NCI-H69 (cell line): ENCODE measurements at regions not wholly inside any gene's neighbourhood (a gene's known extent, or its start where the extent isn't known, plus 50 kb on each side); places are given as distances from the start of the nearest gene placed in this dataset.
A peak's percentile ranks its signal among the peaks of the same experiment; 100 is the strongest.
"Not testable (repeated sequence)": the region's sequence is repeated elsewhere in the genome, so short reads cannot be mapped to it uniquely, and the experiment has no call there.

Experiments
- DNase-seq: peaks from one replicate; lab custom pipeline; 2025; lab: John Stamatoyannopoulos, UW

GRCh38 chr3:117005274-117005673, 295.7 kb downstream of the TUSC7 start:
- DNase-seq: no peak

DNA sequence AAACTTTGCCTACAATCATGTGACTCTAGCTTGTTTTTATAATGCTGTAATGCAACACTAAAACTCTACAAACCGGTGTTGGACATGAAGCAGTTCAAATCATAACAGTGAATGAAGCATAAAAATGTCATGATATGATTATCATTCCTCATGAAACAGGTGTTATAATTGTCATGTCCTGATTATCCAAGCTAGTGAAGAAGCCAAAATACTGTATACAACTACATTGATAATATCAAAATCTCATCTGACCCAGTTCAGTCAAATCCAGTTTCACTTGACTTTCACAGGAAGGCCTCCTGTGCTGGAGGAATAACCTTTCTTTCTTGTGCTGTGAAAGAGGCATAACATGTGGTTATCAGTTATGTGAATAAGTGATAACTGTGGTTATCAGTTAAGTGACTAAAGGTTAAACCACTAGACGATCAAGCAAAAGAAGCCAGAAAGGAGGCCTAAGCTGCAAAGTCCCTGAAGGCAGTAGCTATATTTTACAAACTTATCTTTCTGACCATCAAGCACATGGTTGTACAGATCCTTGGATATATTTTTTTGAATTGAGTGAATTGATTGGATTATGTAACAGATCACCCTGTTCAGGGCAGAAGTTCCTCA, 296.4 kb downstream of the TUSC7 start:
- no peak for DNase-seq

GRCh38 chr3:117010318-117010717, 300.7 kb downstream of the TUSC7 start:
- DNase-seq: no peak

DNA sequence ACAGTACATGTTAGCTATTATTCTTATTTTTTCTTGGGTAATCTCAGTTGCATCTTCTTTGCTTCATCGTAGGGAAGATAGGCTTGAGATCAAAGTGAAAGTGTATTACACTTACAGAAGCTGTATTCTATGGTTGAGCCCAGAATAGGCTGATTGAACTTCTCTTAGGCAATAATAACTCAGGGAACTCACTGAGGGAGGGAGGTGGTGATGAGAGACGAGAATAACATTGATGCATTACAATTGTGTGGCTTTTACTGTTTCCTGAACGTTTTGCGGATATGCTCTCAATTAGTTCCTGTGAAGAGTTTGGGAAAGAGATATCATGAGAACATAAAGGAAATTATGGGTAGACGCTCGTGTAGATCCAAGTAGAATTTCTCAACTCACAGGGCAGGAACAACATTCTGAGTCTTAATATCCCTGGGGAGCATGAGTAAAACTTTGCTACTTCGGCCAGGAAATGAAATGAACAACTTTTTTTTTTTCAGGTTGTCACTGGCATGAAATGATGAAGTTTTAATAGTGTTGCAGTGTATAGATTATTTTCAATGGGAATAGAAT, 302.2 kb downstream of the TUSC7 start:
- DNase-seq: no peak

DNA sequence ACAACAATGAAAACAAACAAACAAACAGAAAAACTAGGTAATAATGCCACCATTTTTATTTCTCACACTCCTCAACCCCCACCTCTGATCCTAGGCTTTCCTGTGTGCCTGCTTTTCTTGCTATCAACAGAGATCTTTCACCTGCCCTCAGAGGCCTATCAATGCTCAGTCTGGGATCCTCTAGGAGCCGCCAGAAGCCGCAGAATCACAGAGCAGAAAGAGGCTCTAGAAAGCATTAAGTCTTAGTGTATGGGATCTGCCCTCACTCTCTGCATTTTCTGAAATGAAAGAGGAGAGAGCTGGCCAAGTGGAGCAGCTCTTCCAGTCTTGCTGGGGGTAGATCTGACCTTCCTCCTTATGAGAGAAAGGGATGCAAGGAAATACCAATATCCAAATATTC, 306.8 kb downstream of the TUSC7 start:
- DNase-seq: no peak

DNA sequence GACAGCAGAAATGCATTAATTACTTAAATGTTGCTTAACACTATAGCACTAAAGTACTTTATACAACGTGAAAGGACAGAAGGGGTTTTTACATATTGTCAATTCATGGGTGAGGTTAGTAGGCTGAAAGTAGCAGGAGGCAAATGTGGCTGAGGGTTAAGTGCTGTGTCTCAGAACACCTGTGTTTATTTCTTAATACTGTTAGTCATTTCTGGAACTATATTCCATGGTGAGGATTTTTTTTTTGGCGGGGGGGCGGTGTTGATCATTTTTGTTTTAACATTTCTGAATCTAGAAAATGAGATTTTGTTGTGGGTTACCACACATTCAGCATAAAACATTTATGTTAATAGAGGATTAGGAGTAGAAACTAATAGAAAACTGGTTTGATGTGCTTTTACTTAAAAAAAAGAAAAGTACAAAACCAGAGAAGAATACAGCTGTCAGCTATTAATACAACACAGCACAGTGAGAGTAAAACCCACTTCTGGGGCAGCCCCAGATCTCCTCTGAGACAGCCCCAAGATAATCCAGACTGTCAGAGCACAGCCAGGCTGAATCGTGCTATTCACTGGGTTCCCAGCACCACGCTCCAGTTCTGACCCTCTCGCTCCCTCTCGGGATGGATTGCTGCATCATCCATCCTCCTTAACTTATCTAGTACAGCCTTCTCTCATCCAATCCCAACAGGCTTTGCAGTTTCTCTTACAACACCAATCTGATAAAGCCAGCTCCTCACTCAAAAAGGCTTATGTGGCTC, 307.7 kb downstream of the TUSC7 start:
- no peak for DNase-seq

DNA sequence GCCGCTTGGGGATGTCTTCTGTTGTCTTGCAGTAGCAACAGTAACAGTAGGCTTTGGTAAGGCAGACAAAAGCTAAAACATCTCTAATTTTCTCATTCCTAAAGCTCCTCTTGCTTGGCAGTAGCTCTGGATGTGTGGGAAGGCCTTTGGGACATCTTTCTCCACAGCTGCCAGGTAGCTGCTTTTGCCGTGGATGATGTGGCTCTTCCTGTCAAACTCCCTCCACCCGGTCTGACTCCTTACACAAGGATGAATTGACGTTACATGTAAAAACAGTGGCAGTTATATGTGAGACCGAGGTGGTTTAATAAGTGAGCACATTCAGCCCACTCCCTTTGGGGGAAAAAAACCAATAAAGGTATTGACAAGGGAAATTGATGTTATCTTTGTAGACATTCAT, 309.1 kb downstream of the TUSC7 start:
- no peak for DNase-seq

- peak; percentile 46 for DNase-seq
Measured at GRCh38 chr3:117019082-117019713, 309.6 kb downstream of the TUSC7 start.

- DNase-seq: no peak
Measured at GRCh38 chr3:117026401-117026800, 316.8 kb downstream of the TUSC7 start.

DNA sequence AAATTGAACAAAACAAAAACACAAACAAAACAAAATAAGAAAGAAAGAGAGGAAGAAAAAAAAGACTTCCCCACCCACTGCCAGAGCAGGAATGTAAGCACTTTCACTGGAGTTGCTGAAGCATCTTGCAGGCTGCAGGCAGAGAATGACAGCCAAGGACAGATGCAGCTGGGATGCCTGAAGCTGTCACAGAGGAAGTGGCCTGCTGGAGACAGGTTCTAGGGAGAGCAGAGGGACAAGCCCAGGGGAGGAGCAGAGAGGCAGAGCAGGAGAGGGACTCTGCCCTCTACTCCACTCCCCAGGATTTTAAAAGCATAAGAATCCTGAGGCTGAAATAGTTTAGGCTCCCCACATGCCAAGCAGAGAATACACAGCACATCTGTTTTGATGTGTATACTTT, 326.2 kb downstream of the TUSC7 start:
- no peak for DNase-seq

- DNase-seq: no peak
Measured at GRCh38 chr3:117036259-117036799, 326.8 kb downstream of the TUSC7 start.

DNA sequence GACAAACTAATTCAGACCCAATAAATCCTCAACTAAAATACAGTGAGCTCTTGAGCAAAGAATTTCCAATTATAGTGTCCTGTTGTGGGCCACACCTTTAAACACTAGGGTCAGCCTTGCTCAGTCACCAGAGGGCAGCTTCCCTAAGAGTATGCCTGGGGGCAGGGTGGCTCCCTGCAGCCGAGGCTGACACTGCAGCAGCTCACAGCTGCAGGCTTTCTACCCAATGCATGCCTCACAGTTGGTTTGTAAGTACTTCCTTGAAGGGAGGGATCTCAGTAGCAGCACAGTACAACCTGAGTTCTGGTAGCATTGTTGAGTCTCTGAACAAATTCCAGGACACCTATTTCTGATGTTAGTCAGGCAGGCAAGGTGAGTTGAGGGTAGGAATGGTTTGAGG, 335.6 kb downstream of the TUSC7 start:
- peak; percentile 42 for DNase-seq

DNA sequence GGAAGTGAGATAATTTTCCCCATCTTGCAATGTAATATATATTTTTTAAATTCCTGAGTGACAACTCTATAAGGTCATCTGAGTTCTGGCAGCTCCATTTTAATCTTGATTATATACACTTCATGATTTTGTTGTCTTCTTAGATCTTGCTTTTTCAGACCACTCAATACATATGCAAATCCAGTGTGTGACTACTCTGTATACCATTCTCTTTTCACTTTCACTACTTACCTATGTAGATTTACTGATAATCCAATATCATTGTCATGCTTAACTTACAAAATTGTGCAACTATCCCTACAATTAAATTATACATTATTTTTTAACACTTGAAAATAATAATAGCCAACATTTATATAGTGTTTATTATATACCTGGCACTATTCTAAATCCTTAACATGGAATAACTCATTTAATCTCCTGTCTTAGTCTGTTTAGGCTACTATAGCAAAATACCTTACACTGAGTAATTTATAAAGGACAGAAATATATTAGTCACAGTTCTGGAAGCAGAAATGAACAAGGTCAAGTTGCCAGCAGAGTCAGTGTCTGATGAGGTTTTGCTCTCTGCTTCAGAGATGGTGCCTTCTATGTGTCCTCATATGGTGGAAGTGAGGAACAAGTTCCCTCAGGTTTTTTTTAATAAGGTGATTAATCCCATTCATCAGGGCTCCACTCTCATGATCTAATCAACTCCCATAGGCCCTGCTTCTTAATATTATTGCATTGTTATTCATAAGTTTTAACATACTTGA, 338.5 kb downstream of the TUSC7 start:
- DNase-seq: no peak

GRCh38 chr3:117052395-117052794, 342.8 kb downstream of the TUSC7 start:
- DNase-seq: no peak

DNA sequence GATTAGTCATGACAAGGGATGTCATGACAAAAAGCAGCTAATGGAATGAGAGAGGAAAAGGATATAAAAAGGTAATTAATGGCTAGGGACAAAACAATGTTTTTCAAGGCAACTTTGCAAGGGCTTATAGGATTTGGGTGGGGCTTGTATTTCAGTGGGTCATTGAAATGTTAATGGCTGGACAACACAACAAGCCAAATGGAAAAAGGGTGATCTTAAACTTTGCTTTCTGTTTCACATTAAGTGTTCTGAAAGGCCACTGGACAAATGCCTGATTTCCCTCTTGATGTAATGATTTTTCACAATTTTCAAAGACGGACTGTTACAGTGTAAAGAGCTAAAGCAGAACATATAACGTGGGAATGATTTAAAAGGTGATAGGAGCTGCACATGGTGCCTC, 345.0 kb downstream of the TUSC7 start:
- DNase-seq: no peak

DNA sequence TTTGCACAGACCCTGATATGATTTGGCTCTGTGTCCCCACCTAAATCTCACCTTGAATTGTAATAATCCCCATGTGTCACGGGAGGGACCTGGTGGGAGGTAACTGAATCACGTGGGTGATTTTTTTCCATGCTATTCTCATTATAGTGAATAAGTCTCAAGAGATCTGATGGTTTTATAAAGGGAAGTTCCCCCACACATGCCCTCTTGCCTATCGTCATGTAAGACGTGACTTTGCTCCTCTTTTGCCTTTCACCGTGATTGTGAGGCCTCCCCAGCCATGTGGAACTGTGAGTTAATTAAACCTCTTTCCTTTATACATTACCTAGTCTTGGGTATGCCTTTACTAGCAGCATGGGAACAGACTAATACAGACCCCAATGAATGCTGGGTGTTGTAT, 347.4 kb downstream of the TUSC7 start:
- not testable (repeated sequence) for DNase-seq

DNA sequence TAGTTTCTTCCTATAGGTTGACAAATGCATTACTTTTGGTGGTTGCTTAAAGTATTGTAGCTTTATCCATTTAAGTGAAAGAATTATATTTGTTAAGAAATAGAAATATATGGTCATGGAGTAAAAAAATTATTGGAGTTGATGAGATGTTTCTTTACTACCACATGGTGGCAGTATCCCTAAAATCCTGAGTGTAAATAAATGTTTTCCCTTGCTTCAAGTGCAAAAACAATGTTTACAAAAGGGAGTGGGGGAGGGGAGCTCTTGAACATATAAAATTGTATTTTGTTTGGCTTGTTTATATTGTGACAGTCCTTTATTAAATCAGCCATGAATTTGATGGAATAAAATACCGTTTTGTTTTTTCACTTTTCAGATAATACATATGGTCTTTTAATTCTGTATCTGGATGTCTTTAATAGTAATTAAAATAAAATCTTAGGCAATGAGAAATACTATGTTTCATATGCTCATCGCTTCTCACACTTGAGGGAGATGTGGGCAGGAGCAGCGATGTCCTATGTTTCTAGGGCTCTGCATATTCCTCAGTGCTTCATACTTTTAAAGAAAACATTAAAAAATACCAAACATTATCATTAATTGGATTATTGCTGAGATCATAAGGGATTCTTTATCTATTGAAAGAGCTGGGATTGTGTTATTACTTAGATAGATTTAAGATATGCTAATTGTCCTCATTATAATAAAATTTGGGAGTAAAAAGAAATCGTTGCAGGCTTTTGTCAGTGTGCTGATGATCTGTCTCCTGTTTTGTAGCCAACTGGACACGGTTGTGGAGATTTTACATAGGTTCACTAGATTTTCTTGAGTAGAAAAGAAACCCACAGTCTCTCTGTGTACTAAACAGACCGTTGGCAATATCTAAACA, 349.7 kb downstream of the TUSC7 start:
- DNase-seq: peak; percentile 35

- DNase-seq: no peak
Measured at GRCh38 chr3:117059956-117060270, 350.3 kb downstream of the TUSC7 start.

GRCh38 chr3:117063930-117064329, 354.4 kb downstream of the TUSC7 start:
- no peak for DNase-seq

GRCh38 chr3:117068301-117068700, 358.7 kb downstream of the TUSC7 start:
- DNase-seq: no peak

DNA sequence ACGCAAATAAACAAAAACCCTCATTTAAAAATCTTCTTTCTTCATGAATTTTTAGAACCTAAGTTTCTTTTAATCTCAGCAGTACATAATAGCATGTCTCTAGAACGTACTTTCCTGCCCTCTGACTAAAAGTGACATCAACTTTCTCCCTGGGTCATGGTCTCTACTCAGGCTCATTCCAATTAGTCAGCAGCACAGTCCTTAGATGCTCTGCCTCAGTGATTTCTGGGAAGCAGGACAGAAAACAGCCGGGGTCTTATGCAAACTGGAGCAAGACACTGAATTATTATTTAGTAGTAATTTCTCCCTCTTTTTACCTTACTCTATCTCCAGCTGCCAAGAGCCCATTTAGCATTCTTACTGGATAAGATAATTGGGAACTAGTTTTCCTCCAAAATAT, 365.2 kb downstream of the TUSC7 start:
- no peak for DNase-seq
